HepG2 (cell line): ENCODE measurements at regions not wholly inside any gene's neighbourhood (a gene's known extent, or its start where the extent isn't known, plus 50 kb on each side); places are given as distances from the start of the nearest gene placed in this dataset.

ENCODE experiments used
- ATAC-seq: fragments of 200-7000 bp; cut with Tn5 transposase; 3 replicates; pipeline ENCODE4 v1.9.1; 2020; ENCODE audit warnings: mild to moderate bottlenecking, moderate library complexity
- BruUV-seq: library from RNA; stranded (reverse); fragments of 400-500 nt; replicated peaks from 2 replicates; lab custom pipeline; 2021; lab: Mats Ljungman, UMichigan
- CTCF ChIA-PET: fragments of 300-600 bp; formaldehyde crosslinking; extraction: SDS; loops from one replicate; lab custom pipeline; 2021; ENCODE audit warnings: low total read pairs, inconsistent platforms, low intra/inter-chr PET ratio; lab: Yijun Ruan, JAX
- POLR2A ChIA-PET: fragments of 350-600 bp; sonication (Branson Sonifier 250); formaldehyde crosslinking; loops from one replicate; lab custom pipeline; 2020; ENCODE audit warnings: antibody characterized with exemption, inconsistent platforms; lab: Yijun Ruan, JAX
- DNase-seq: peaks from one replicate; pipeline ENCODE4 v3.0.0-alpha.2; 2015; ENCODE audit warnings: low spot score
- FAIRE-seq: peaks from 3 replicates; lab custom pipeline; 2011; peaks lifted over from hg19 to GRCh38; lab: Jason Lieb, UNC
- H2AFZ ChIP-seq: one replicate; pipeline ENCODE4 v1.6.1; 2011; ENCODE audit warnings: low read length, inconsistent platforms
- H3K27ac ChIP-seq: fragments of 300-600 bp; 3 replicates; pipeline ENCODE4 v1.8.0; 2011; ENCODE audit warnings: mixed run types, mild to moderate bottlenecking, mixed read lengths, low read length, inconsistent platforms; ENCODE audit not compliant: insufficient read depth; ENCODE audit errors: extremely low read length
- H3K27me3 ChIP-seq, 2 experiments: fragments of 200-600 bp in 1 of 2; 2 replicates in 1 of 2; 3 replicates in 1 of 2; pipeline versions ENCODE4 v1.6.0 to v1.8.0; 2011; ENCODE audit warnings: low read length in 2 of 2, mild to moderate bottlenecking in 2 of 2, moderate library complexity in 2 of 2, inconsistent platforms in 1 of 2; ENCODE audit not compliant: insufficient read depth in 2 of 2, control insufficient read depth in 1 of 2
- H3K36me3 ChIP-seq, 2 experiments: fragments of 200-600 bp in 1 of 2; replicated peaks in 1 of 2; 2 replicates in 1 of 2; 3 replicates in 1 of 2; pipeline versions ENCODE4 v1.5.1 to v1.8.0; 2011; ENCODE audit warnings: low read length in 2 of 2, inconsistent platforms in 1 of 2; ENCODE audit not compliant: insufficient read depth in 2 of 2, control insufficient read depth in 1 of 2
- H3K4me1 ChIP-seq: 2 replicates; pipeline ENCODE4 v1.5.1; 2012; ENCODE audit warnings: low read length, inconsistent platforms; ENCODE audit not compliant: insufficient read depth
- H3K4me2 ChIP-seq: 2 replicates; pipeline ENCODE4 v1.6.0; 2011; ENCODE audit warnings: low read depth, low read length, inconsistent platforms
- H3K4me3 ChIP-seq, 3 experiments: fragments of 200-600 bp in 1 of 3; sonication (generic), shearing (Covaris generic) in 1 of 3; replicated peaks in 1 of 3; 2 replicates each; pipeline ENCODE4 v1.5.1; 2011 to 2016; ENCODE audit warnings: low read length in 3 of 3, inconsistent platforms in 2 of 3, low read depth in 2 of 3, mild to moderate bottlenecking in 2 of 3, control low read depth in 1 of 3, mixed read lengths in 1 of 3; ENCODE audit not compliant: insufficient read depth in 1 of 3
- H3K79me2 ChIP-seq: one replicate; pipeline ENCODE4 v1.6.1; 2011; ENCODE audit warnings: low read length, inconsistent platforms; ENCODE audit not compliant: insufficient read depth
- H3K9ac ChIP-seq: 2 replicates; pipeline ENCODE4 v1.6.0; 2011; ENCODE audit warnings: mild to moderate bottlenecking, low read depth, low read length, inconsistent platforms; ENCODE audit not compliant: insufficient read depth
- H3K9me3 ChIP-seq: 2 replicates; pipeline ENCODE4 v1.5.1; 2012; ENCODE audit warnings: mild to moderate bottlenecking, low read length
- H4K20me1 ChIP-seq: 2 replicates; pipeline ENCODE4 v1.6.0; 2011; ENCODE audit warnings: inconsistent platforms, mild to moderate bottlenecking, low read length, moderate library complexity; ENCODE audit not compliant: insufficient read depth
- JARID2 ChIP-seq: sonication (generic); formaldehyde crosslinking; IDR thresholded peaks from 2 replicates; pipeline ENCODE4 v1.8.1; 2023; ENCODE audit warnings: missing genetic modification reagents, inconsistent platforms; ENCODE audit not compliant: insufficient replicate concordance
- MBNL3 ChIP-seq: fragments of 250-450 bp; sonication (Bioruptor Pico); conservative IDR thresholded peaks from 2 replicates; pipeline ENCODE4 v1.8.0; 2022; ENCODE audit warnings: mild to moderate bottlenecking, inconsistent platforms
- MTF1 ChIP-seq: sonication (generic); formaldehyde crosslinking; IDR thresholded peaks from 2 replicates; pipeline ENCODE4 v1.5.0; 2020; ENCODE audit warnings: missing genetic modification reagents
- NR1H2 ChIP-seq: sonication (generic); formaldehyde crosslinking; IDR thresholded peaks from 2 replicates; pipeline ENCODE4 v1.8.1; 2022; ENCODE audit warnings: low read depth, missing genetic modification reagents, borderline replicate concordance
- THAP9 ChIP-seq: sonication (generic); formaldehyde crosslinking; IDR thresholded peaks from 2 replicates; pipeline ENCODE4; 2020; ENCODE audit warnings: missing genetic modification reagents, mild to moderate bottlenecking, borderline replicate concordance
- ZBTB1 ChIP-seq: sonication (generic); formaldehyde crosslinking; IDR thresholded peaks from 2 replicates; pipeline ENCODE4 v1.4.0; 2020; ENCODE audit warnings: missing genetic modification reagents, borderline replicate concordance
- WGBS: methylation state at CpG from one replicate; pipeline ENCODE4 v1.1.6; 2017; ENCODE audit warnings: low lambda C conversion rate; 5-methylcytosine and 5-hydroxymethylcytosine counted together
- in situ Hi-C: cut with HindIII; loops from 2 replicates; pipeline ENCODE4 v1.10.0; 2017; ENCODE audit warnings: low pct_unique_long_range_greater_than_20kb; ENCODE audit not compliant: extremely low pct_ligation_motif_present
- intact Hi-C: fragments of 100-400 bp; cut with micrococcal nuclease; formaldehyde crosslinking; loops from one replicate; pipeline ENCODE4 v1.10.0; 2022; ENCODE audit not compliant: unreplicated experiment

GRCh38 chr19:29060813-29061364 lies 152.1 kb downstream of the UQCRFS1 start:
- CTCF ChIA-PET = no interaction called here
- H3K27me3 ChIP-seq = no peaks in the 10 kb centered on the region; a peak in 2 of 5 replicates
- no peak for FAIRE-seq
- no peak for ATAC-seq
- H3K4me1 ChIP-seq = no peaks in the 10 kb centered on the region
- H4K20me1 ChIP-seq = no peaks in the 10 kb centered on the region
- 13% methylated on average over 1 of the region's 7 CpGs for WGBS
- H3K36me3 ChIP-seq = no peaks in the 10 kb centered on the region
- no peak overlapping the region for H3K4me2 ChIP-seq
- no peak overlapping the region for H3K27ac ChIP-seq
- H3K4me3 ChIP-seq = no peak overlapping the region
- TF ChIP-seq THAP9 (CRISPR knock-in tag) (no peak), NR1H2 (no peak), MBNL3 (CRISPR knock-in tag) (no peak), ZBTB1 (CRISPR knock-in tag) (no peak), JARID2 (CRISPR knock-in tag) (no peak), MTF1 (no peak)
- H3K79me2 ChIP-seq = no peaks in the 10 kb centered on the region
- BruUV-seq = no TSS peak
- no peak for DNase-seq
- POLR2A ChIA-PET = no interaction called here
- H3K9ac ChIP-seq = no peak overlapping the region
- in situ Hi-C loops (no loop called here), intact Hi-C loops (no loop called here)
- no peak overlapping the region for H2AFZ ChIP-seq
- H3K9me3 ChIP-seq = peaks cover 5% of the 10 kb centered on the region; the same call in 1 of the 2 replicates
